ENCODE measurements at regions not wholly inside any gene's neighbourhood (a gene's known extent, or its start where the extent isn't known, plus 50 kb on each side); places are given as distances from the start of the nearest gene placed in this dataset.

GRCh38 chr4:175932116-175932515 is 120.1 kb upstream of the GPM6A start:
- no peak for TF ChIP-seq CTCF (IDR thresholded peaks at IDR 0.05; ENCODE audit: low read depth, low read length)
- TF ChIP-seq EZH2phosphoT487 (IDR thresholded peaks at IDR 0.05; ENCODE audit: low read depth) = no peak

Measured in OCI-LY3 (cell line).